D721Med (cell line): ENCODE measurements at regions not wholly inside any gene's neighbourhood (a gene's known extent, or its start where the extent isn't known, plus 50 kb on each side); places are given as distances from the start of the nearest gene placed in this dataset.

ENCODE experiments used
- DNase-seq: peaks from one replicate; pipeline ENCODE4 v3.0.0; 2011; ENCODE audit warnings: low spot score; ENCODE audit not compliant: insufficient read length
- FAIRE-seq: peaks from 2 replicates; lab custom pipeline; 2011; peaks lifted over from hg19 to GRCh38; lab: Jason Lieb, UNC
- TF ChIP-seq, protein P1 (sequence below): IDR thresholded peaks from 2 replicates; pipeline ENCODE4 v1.5.1; 2012; ENCODE audit warnings: mild to moderate bottlenecking, control low read depth; ENCODE audit not compliant: insufficient read depth; ENCODE audit errors: missing control alignments

DNA sequence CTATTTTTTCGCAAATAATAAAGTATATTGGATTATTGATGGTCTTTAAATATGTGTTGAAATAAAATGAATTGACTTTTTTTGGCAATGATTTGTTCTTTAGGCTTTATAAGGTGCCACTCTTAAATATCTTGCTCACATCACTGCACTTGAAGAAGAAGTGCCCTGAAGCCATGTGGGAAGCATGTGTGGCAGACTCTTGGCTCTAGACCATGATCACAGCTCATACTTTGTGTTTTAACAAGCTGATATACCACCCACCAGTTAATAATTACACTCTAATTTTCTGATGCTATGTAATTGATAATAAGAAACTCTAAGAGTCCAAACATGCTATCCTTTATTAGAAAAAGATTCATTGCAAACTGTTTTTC lies 52.1 kb upstream of the TGFBR2 start:
- DNase-seq (no peak), FAIRE-seq (no peak)
- TF ChIP-seq, protein P1, sequence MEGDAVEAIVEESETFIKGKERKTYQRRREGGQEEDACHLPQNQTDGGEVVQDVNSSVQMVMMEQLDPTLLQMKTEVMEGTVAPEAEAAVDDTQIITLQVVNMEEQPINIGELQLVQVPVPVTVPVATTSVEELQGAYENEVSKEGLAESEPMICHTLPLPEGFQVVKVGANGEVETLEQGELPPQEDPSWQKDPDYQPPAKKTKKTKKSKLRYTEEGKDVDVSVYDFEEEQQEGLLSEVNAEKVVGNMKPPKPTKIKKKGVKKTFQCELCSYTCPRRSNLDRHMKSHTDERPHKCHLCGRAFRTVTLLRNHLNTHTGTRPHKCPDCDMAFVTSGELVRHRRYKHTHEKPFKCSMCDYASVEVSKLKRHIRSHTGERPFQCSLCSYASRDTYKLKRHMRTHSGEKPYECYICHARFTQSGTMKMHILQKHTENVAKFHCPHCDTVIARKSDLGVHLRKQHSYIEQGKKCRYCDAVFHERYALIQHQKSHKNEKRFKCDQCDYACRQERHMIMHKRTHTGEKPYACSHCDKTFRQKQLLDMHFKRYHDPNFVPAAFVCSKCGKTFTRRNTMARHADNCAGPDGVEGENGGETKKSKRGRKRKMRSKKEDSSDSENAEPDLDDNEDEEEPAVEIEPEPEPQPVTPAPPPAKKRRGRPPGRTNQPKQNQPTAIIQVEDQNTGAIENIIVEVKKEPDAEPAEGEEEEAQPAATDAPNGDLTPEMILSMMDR, result no peak

DNA sequence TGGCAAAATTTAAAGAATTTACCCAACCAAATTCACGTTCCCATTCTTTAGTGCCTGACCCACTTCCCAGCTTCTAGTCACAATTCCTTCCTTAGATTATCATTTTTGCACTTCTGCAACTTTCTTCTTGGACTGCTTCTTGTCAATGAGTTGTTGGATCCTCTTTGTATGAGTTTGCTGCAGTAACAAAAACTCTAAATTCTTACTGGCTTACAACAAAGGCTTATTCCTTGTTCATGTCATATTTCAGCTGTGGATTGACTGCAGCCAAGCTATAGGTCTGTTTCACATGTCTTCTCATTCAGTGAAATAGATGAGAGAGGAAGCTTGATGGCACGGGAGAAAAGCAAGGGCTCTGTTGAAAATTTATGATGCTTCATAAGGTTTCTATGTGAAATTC lies 50.4 kb upstream of the TGFBR2 start:
- FAIRE-seq, result no peak
- DNase-seq, result no peak
- TF ChIP-seq, protein P1, result no peak
